Skeletal muscle tissue (tissue), 3 donors: ENCODE measurements at regions not wholly inside any gene's neighbourhood (a gene's known extent, or its start where the extent isn't known, plus 50 kb on each side); places are given as distances from the start of the nearest gene placed in this dataset.

Experiments used
- H3K27ac ChIP-seq: one replicate; pipeline ENCODE4 v1.7.0; 2013; ENCODE audit warnings: mild to moderate bottlenecking, low read depth, low read length, inconsistent platforms
- H3K27me3 ChIP-seq, 3 donors: one replicate each; pipeline ENCODE4 v1.7.0; 2013; ENCODE audit warnings: low read length in 3 of 3; ENCODE audit not compliant: control insufficient read depth in 3 of 3, insufficient read depth in 3 of 3
- H3K36me3 ChIP-seq, 3 donors: one replicate each; pipeline ENCODE4 v1.7.0; 2013; ENCODE audit warnings: low read length in 3 of 3; ENCODE audit not compliant: control insufficient read depth in 3 of 3, insufficient read depth in 3 of 3
- H3K4me1 ChIP-seq, 3 donors: one replicate each; pipeline ENCODE4 v1.7.0; 2013; ENCODE audit warnings: low read length in 3 of 3, mild to moderate bottlenecking in 3 of 3; ENCODE audit not compliant: control insufficient read depth in 3 of 3, insufficient read depth in 3 of 3
- H3K4me3 ChIP-seq, 3 donors: one replicate each; pipeline ENCODE4 v1.7.0; 2013; ENCODE audit warnings: low read length in 3 of 3
- H3K9ac ChIP-seq, 3 donors: one replicate each; pipeline ENCODE4 v1.7.0; 2013; ENCODE audit warnings: low read length in 3 of 3, mild to moderate bottlenecking in 3 of 3, moderate library complexity in 2 of 3, low read depth in 1 of 3
- H3K9me3 ChIP-seq, 3 donors: one replicate each; pipeline ENCODE4 v1.7.0; 2013; ENCODE audit warnings: low read length in 3 of 3; ENCODE audit not compliant: control insufficient read depth in 3 of 3
- donor health status: Osteomylitis.

DNA sequence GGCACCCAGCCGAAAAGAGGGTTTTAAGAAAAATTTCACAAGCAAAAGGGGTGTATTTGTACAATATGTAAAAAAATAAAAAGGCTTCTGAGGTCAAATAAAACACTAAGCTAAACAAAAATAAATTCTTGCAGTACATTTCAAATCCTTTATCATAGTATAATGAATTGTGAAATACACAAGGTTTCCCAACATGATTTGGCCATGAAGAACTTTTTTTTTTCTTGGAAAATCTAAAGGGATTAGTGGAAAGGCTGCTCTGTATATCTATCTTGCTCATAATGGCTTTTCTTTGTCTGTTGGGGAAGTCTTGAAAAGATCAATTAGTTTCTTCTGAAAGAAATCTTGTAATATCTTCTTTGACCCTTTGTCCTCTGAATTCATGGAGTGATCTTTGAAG, 593.4 kb downstream of the PLPP3 start:
- H3K4me3 ChIP-seq = no peak overlapping the region
- no peaks in the 10 kb centered on the region for H3K27me3 ChIP-seq
- peaks cover 4 to 14% (median 12%) of the 10 kb centered on the region in 3 donors for H3K4me1 ChIP-seq
- no peaks in the 10 kb centered on the region for H3K36me3 ChIP-seq
- H3K27ac ChIP-seq = no peak overlapping the region
- H3K9ac ChIP-seq = no peak overlapping the region
- no peaks in the 10 kb centered on the region for H3K9me3 ChIP-seq

DNA sequence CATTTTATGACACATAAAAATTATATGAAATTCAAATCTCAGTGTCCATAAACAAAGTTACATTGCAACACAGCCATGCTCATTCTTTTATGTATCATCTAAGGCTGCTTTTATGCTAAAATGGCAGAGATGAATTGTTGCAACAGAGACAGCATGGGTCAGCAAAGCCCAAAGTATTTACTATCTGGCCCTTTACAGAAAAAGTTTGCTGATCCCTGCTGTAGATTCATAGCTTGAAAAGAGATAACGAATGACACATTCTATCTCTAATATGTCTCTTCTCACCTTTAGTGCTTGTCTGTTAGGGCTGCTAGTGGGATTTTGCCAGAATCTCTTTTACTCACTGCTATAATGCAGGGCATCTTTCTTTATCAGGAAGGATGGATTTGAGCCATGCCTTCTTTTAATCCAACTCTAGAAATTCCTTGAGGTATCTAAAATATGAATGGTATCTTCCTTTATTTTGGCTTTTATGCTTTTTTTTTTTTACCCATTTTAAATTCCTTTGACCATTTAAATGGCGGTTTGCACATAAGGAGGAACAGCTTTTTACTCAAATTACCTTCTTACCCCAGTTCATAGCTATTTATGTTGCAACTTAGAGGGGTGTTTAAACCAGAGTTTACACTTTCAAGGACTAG, 598.2 kb downstream of the PLPP3 start:
- no peak overlapping the region for H3K27ac ChIP-seq

DNA sequence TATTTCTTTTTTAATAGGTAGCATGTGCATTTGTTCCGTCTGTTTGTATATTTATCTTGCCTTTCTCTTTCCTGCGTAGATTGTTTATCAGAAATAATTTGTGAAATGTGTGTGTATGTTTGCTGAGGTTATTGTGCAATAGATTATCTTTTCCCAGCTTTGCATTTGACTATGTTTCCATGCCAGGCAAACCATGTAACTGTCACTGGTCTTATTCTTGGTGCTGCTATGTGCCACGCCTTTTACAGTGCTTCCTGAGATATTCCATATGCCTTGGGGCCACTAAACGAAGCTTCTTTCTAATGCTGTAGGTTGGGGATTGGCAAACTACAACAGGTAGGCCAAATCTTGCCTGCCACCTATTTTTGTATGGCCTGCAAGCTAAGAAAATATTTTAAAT, 598.8 kb downstream of the PLPP3 start:
- no peaks in the 10 kb centered on the region for H3K9me3 ChIP-seq
- H3K27ac ChIP-seq = no peak overlapping the region
- H3K4me1 ChIP-seq = no peaks in the 10 kb centered on the region
- H3K9ac ChIP-seq = no peak overlapping the region
- H3K4me3 ChIP-seq = no peak overlapping the region
- H3K36me3 ChIP-seq = no peaks in the 10 kb centered on the region
- no peaks in the 10 kb centered on the region for H3K27me3 ChIP-seq

More for the DNA sequence above, 598.2 kb downstream of the PLPP3 start:
- Histone ChIP-seq H3K36me3 (no peaks in the 10 kb centered on the region), H3K4me1 (no peaks in the 10 kb centered on the region), H3K27me3 (no peaks in the 10 kb centered on the region), H3K4me3 (no peak overlapping the region), H3K9me3 (no peaks in the 10 kb centered on the region), H3K9ac (no peak overlapping the region)

DNA sequence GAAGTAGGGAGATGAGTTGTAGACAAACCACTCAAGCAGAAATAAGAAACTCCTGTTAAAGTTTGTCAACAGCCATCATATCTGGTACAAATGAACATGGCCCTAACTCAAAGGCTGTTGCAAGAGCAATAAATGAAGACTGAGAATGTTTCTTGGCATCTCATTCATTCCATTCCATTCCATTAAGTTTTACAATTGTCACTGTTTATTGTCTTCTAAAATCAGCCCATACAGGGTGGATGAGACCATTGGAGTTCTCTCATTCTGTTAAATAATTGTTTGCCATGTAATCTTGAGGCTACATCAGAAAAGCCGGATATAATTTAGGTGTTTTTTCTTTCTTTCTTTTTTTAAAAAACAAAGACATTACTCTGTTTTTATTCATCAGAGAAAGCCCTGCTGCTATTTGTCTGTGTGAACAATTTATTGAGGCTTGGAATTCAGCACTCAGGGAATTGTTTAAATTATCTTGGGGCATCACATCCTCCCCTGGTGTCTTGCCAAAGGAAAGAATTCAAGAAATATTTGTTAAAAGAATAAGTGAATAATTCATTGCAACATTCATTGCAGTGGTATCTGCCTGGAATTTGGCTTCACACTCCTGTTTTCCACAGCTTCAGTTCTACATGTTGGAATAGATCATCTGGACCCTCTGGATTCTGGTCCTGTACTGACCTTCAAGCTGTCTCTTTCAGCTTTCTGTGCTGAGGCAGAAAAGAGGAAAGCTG, 604.5 kb downstream of the PLPP3 start:
- Histone ChIP-seq H3K36me3 (no peaks in the 10 kb centered on the region), H3K27me3 (no peaks in the 10 kb centered on the region), H3K4me1 (no peaks in the 10 kb centered on the region), H3K27ac (no peak overlapping the region), H3K9me3 (no peaks in the 10 kb centered on the region), H3K9ac (no peak overlapping the region), H3K4me3 (no peak overlapping the region)

DNA sequence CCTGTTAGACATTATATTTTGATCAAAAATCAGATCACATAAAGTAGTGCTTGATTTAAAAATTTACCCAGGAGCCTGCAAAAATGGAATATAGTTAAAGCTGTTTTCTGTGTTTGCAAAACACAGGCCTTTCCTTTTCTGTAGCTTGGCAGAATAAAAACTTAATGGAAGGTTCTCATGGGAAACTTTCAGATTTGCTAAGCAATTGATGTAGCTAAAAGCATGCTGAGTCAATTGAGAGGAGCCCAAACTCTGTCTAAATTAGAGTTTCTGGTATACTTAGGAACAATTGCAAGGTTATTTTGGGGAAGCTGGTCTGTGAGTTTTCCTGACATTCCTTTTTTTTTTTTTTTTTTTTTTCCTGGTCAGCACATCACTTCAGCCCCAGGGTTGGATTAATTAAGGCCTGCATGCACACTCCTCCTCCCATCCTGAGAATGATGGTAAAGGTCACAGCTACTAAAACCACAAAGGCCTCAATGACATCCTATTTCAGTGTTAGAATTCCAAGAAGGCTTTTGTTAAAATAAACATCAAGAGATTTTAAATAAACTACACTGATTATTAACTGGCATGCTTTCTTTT, 608.7 kb downstream of the PLPP3 start:
- Histone ChIP-seq H3K4me3 (no peak overlapping the region), H3K27me3 (no peaks in the 10 kb centered on the region), H3K9ac (no peak overlapping the region), H3K9me3 (no peaks in the 10 kb centered on the region), H3K27ac (no peak overlapping the region), H3K36me3 (no peaks in the 10 kb centered on the region), H3K4me1 (no peaks in the 10 kb centered on the region)

DNA sequence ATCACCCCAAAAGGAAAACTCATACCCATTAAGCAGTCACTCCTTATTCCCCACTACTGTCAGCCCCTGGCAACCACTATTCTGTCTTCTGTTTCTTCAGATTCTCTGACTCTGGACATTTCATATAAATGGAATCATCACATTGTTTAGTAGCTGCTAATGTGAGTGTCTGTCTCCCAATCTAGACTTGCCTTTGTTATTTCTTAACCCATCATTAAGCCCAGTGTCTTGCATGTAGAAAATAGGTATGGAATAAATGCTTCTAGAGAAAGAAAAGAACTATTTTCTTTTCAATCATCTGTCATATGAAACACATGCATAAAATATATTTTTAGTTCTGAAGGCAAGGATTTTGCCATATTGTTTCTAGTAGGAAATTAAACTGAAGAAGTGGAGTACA, 610.0 kb downstream of the PLPP3 start:
- Histone ChIP-seq H3K4me1 (no peaks in the 10 kb centered on the region), H3K9me3 (no peaks in the 10 kb centered on the region), H3K9ac (no peak overlapping the region), H3K27ac (no peak overlapping the region), H3K36me3 (no peaks in the 10 kb centered on the region), H3K27me3 (no peaks in the 10 kb centered on the region), H3K4me3 (no peak overlapping the region)

DNA sequence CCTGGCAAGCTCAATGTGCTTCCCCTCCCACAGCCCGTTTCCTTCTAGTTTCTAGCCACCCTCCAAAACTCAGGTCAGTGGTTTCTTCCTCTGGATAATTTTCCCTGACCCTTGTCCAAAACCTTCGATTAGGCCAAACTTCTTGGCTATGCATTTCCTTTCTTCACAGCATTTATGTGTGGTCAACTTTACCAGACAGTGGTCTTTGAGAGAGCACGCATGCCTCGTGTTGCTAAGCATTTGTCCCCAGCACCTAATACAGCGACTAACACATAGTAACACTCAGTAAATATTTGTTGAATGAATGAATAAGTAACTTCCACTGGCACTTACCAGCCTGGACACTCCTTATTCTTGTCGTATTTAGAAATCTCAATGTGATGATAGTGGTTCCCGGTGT, 610.7 kb downstream of the PLPP3 start:
- no peaks in the 10 kb centered on the region for H3K4me1 ChIP-seq
- H3K27me3 ChIP-seq = no peaks in the 10 kb centered on the region
- H3K9me3 ChIP-seq = no peaks in the 10 kb centered on the region
- H3K9ac ChIP-seq = no peak overlapping the region
- no peaks in the 10 kb centered on the region for H3K36me3 ChIP-seq
- no peak overlapping the region for H3K4me3 ChIP-seq
- H3K27ac ChIP-seq = no peak overlapping the region

DNA sequence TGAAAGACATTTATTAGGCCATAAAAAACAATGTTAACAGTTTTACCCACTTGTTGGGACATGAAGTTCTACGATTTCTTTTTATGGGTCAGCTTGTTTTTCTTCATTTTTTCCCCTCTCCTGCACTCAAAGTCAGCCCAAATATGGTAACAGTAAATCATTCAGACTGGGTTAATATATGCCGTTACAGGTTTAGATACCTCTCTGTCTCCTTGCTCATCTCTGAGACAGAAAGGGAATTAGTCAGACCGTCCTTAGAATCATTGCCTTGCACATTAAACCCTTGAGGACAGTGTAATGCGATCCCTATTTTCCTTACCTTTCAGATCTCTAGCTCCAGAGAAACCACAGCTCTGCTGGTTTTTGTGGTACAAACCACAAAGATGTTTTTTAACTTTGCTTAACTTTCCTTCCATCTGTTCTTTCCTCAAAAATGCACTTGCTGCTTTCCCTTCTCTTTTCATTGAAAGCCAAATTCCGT, 613.3 kb downstream of the PLPP3 start:
- Histone ChIP-seq H3K4me3 (no peak overlapping the region), H3K27ac (no peak overlapping the region), H3K4me1 (no peaks in the 10 kb centered on the region), H3K27me3 (no peaks in the 10 kb centered on the region), H3K36me3 (no peaks in the 10 kb centered on the region), H3K9me3 (no peaks in the 10 kb centered on the region), H3K9ac (no peak overlapping the region)

DNA sequence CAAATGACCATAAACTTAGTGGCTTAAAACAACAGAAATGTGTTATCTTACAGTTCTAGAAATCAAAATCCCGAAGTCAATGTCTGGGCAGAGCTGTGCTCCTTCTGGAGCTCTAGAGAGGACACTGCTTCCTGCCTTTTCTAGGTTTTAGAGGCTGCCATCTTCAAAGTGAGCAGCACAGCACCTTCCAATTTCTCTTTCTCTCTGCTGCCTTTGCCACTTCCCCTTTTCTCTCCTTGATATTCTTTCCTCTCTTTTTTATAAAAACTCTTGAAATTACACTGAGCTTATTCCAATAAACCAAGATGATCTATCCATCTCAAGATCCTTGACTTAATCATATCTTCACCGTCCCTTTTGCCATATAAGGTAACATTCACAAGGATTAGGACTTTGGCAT, 616.9 kb downstream of the PLPP3 start:
- Histone ChIP-seq H3K27me3 (no peaks in the 10 kb centered on the region), H3K4me3 (no peak overlapping the region), H3K4me1 (no peaks in the 10 kb centered on the region), H3K9me3 (no peaks in the 10 kb centered on the region), H3K9ac (no peak overlapping the region), H3K36me3 (no peaks in the 10 kb centered on the region), H3K27ac (no peak overlapping the region)

DNA sequence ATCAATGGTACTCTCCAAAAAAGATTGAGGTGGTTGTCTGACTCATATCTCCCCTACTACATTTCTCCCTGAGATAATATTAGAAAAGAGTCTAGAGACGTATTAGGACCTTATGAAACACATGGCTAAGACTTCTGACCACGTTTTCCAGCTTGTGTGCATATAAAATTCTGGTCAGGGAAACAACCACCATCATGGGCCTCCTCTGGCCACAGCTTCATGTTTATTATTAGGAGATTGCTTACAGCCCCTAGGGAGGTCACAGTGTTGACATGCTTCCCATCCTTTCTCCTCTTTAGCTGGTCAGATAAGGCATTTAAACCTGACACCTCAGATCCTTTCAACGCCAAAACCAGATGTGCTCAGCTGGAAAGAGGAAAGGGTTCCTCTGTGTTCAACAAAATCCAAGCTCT, 620.2 kb downstream of the PLPP3 start:
- H3K9me3 ChIP-seq = no peaks in the 10 kb centered on the region
- H3K4me1 ChIP-seq = no peaks in the 10 kb centered on the region
- H3K9ac ChIP-seq = no peak overlapping the region
- H3K27ac ChIP-seq = no peak overlapping the region
- no peaks in the 10 kb centered on the region for H3K36me3 ChIP-seq
- H3K27me3 ChIP-seq = no peaks in the 10 kb centered on the region
- H3K4me3 ChIP-seq = no peak overlapping the region
